RWPE2 (cell line): ENCODE measurements at regions not wholly inside any gene's neighbourhood (a gene's known extent, or its start where the extent isn't known, plus 50 kb on each side); places are given as distances from the start of the nearest gene placed in this dataset.

Source experiments
- ATAC-seq: fragments of 200-7000 bp; cut with Tn5 transposase; 3 replicates; pipeline ENCODE4 v1.9.1; 2021; ENCODE audit warnings: low read depth
- DNase-seq: peaks from one replicate; pipeline ENCODE4 v3.0.0-alpha.2; 2020; ENCODE audit warnings: low spot score
- H3K27ac ChIP-seq: fragments of 450-650 bp; 2 replicates; pipeline ENCODE4 v1.5.1; 2017; ENCODE audit warnings: mild to moderate bottlenecking; ENCODE audit not compliant: poor library complexity, severe bottlenecking
- H3K27me3 ChIP-seq: fragments of 250-450 bp; sonication (Bioruptor Pico); 2 replicates; pipeline ENCODE4 v1.5.1; 2021; ENCODE audit warnings: mild to moderate bottlenecking, moderate library complexity; ENCODE audit not compliant: insufficient read depth, poor library complexity, severe bottlenecking
- H3K36me3 ChIP-seq: fragments of 250-450 bp; sonication (Bioruptor Pico); 2 replicates; pipeline ENCODE4 v1.5.1; 2020; ENCODE audit warnings: low read depth, mild to moderate bottlenecking, moderate library complexity
- H3K4me1 ChIP-seq: fragments of 250-450 bp; sonication (Bioruptor Pico); 2 replicates; pipeline ENCODE4 v1.5.1; 2021; ENCODE audit warnings: mild to moderate bottlenecking, moderate library complexity; ENCODE audit not compliant: insufficient read depth, poor library complexity, severe bottlenecking
- H3K4me3 ChIP-seq: fragments of 250-450 bp; sonication (Bioruptor Pico); 2 replicates; pipeline ENCODE4 v1.5.1; 2021; ENCODE audit warnings: mild to moderate bottlenecking, moderate library complexity; ENCODE audit not compliant: severe bottlenecking
- H3K9me3 ChIP-seq: fragments of 250-450 bp; sonication (Bioruptor Pico); 2 replicates; pipeline ENCODE4 v1.5.1; 2021; ENCODE audit warnings: mild to moderate bottlenecking, moderate library complexity; ENCODE audit not compliant: severe bottlenecking
- CTCF ChIP-seq: fragments of 450-650 bp; IDR thresholded peaks from one replicate; pipeline ENCODE4 v1.5.1; 2017; ENCODE audit warnings: mild to moderate bottlenecking, moderate library complexity; ENCODE audit not compliant: poor library complexity, severe bottlenecking

DNA sequence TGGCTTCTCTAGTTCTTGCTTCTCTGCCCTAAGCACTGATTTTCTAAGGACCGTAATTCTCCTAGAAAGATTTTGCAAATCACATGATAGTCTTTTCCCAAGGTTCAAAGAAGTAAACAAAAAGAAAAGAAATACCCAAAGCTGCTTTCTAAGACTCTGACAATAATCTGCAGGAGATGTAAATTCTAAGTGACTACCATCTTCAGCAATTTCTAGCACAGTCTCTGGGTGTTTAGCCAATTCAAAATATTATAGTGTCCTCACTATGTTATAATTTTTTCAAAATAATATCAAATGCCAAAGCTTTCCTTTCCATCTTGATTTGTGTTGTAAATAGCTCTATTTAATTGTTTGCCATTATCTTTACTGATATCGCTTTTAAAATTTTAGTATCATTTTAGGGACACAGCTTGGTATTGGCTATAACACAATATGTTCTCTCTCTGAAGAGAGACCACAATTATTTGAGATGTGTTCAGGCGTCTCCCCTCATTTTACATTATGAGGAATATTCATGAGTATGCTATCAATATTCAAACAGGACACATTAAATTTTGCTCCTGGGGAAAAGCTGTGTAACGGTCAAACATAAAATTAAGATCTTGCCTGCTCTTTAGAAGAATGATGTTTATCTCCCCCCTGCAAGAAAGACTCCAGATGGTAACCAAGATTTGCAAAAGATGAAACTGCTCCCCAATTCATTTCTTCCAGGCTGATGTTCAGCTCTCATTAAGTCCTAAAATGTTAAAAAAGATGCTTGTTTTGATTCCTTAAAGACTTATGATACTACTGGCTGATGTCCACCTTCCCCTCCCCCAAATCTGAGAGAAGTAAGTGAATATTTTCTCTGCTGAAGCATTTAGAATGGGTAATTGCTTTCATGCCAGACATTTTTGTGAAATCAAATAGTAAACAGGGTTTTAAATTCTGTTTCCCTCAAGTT lies 191.9 kb upstream of the WDR11 start:
- Histone ChIP-seq H3K4me3 (no peak overlapping the region), H3K36me3 (no peaks in the 10 kb centered on the region), H3K27me3 (no peaks in the 10 kb centered on the region), H3K27ac (no peak overlapping the region), H3K4me1 (no peaks in the 10 kb centered on the region), H3K9me3 (no peaks in the 10 kb centered on the region)
- DNase-seq (no peak), ATAC-seq (no peak)
- no peak for TF ChIP-seq CTCF

DNA sequence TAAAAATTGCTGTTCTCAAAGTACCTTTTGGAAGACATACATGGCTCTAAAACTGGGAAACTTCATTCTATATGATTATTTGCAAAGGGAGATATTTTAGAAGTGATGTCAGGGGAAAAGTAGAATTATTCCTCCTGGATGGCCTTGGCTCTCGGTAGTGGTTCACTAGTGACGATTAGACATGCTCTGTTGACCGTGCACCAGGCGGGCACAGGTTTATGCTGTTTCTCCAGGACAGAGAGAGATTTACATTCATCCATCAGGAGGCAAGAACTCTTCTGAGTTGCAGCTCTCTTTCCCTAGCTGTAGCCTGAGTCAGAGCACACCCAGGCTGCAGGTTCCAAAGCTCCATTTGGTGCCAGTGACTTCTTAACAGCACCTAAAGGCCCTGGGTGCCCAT lies 184.9 kb upstream of the WDR11 start:
- DNase-seq (no peak), ATAC-seq (no peak)
- no peak for TF ChIP-seq CTCF
- Histone ChIP-seq H3K27me3 (no peaks in the 10 kb centered on the region), H3K4me3 (no peak overlapping the region), H3K9me3 (no peaks in the 10 kb centered on the region), H3K4me1 (no peaks in the 10 kb centered on the region), H3K27ac (no peak overlapping the region), H3K36me3 (no peaks in the 10 kb centered on the region)

DNA sequence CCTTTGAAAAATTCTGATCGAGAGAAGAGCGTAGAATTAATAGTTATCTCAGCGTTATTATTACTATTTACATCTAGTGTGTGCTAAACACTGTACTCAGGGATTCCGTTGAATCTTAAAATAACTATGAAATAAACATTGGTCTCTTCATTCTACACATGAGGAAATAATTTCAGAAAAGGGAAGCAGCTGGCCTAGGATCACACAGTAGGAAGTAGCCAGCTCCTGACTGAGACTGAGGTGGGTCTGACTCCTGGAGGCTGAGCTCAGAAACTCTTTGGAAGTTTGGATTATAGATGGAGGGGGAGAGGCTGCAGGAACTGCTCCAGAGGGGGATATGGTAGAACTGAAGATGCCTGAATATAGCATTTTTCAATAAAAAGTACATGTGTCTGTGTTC lies 183.9 kb upstream of the WDR11 start:
- TF ChIP-seq CTCF: no peak
- Histone ChIP-seq H3K4me3 (no peak overlapping the region), H3K9me3 (no peaks in the 10 kb centered on the region), H3K27ac (no peak overlapping the region), H3K4me1 (no peaks in the 10 kb centered on the region), H3K27me3 (no peaks in the 10 kb centered on the region), H3K36me3 (no peaks in the 10 kb centered on the region)
- ATAC-seq: no peak
- no peak for DNase-seq

GRCh38 chr10:120671491-120671890 lies 179.7 kb upstream of the WDR11 start:
- H3K27ac ChIP-seq: no peak overlapping the region
- no peaks in the 10 kb centered on the region for H3K9me3 ChIP-seq
- no peak for ATAC-seq
- no peaks in the 10 kb centered on the region for H3K4me1 ChIP-seq
- H3K36me3 ChIP-seq: no peaks in the 10 kb centered on the region
- H3K27me3 ChIP-seq: no peaks in the 10 kb centered on the region
- TF ChIP-seq CTCF: no peak
- no peak for DNase-seq
- no peak overlapping the region for H3K4me3 ChIP-seq

- ATAC-seq: no peak
- Histone ChIP-seq H3K36me3 (no peaks in the 10 kb centered on the region), H3K9me3 (no peaks in the 10 kb centered on the region), H3K27ac (no peak overlapping the region), H3K27me3 (no peaks in the 10 kb centered on the region), H3K4me3 (no peak overlapping the region), H3K4me1 (no peaks in the 10 kb centered on the region)
- no peak for TF ChIP-seq CTCF
- DNase-seq: no peak
These were observed 167.7 kb upstream of the WDR11 start for GRCh38 chr10:120683454-120683853.
